Glomerular endothelial cell (primary cell): ENCODE measurements at regions not wholly inside any gene's neighbourhood (a gene's known extent, or its start where the extent isn't known, plus 50 kb on each side); places are given as distances from the start of the nearest gene placed in this dataset.

ENCODE experiments used
- DNase-seq: peaks from one replicate; pipeline ENCODE4 v3.0.0-alpha.2; 2011; ENCODE audit warnings: low read depth, low spot score; ENCODE audit errors: extremely low read depth

- DNase-seq: no peak
Measured at GRCh38 chr4:124535003-124535402, 177.5 kb downstream of the ANKRD50 start.

DNA sequence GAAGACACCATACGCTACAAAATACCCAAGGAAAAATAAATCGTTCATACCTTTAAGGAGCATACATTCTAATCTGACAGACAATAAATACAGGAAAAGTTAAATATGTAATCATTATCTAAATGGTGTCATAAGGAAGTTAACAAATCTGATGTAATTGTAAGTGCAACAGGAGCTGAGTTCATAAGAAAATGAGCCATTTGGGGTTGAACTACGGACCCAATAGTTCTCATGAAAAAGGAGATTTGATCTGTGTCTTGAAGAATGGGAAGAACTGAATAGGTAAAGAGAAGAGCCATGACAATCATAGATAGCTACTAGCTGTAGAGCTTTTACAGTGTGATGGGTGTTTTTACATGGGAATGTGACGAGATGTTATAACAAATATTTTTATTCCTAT lies 175.6 kb downstream of the ANKRD50 start:
- no peak for DNase-seq

- DNase-seq: no peak
Measured at GRCh38 chr4:124537971-124538370, 174.6 kb downstream of the ANKRD50 start.

DNA sequence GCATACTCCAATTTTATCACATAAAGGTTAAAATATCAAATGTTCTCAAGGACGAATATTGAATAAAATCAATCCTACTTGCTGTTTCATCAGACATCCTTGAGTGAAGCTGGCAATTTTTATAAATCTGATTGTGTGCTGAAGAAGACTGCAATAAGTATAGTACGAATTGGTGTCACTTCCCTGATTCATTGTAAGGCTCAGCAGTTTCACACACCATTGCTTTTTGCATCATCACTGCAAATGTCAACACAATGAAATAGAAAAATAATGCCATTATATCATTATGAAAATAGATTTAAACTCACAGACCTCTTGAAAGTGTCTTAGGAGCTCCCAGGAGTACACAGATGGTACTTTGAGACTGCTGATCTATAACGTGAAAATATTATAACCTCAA lies 172.5 kb downstream of the ANKRD50 start:
- no peak for DNase-seq

GRCh38 chr4:124541652-124542420 lies 170.7 kb downstream of the ANKRD50 start:
- DNase-seq: no peak

GRCh38 chr4:124555959-124556358 lies 156.6 kb downstream of the ANKRD50 start:
- DNase-seq: no peak

DNA sequence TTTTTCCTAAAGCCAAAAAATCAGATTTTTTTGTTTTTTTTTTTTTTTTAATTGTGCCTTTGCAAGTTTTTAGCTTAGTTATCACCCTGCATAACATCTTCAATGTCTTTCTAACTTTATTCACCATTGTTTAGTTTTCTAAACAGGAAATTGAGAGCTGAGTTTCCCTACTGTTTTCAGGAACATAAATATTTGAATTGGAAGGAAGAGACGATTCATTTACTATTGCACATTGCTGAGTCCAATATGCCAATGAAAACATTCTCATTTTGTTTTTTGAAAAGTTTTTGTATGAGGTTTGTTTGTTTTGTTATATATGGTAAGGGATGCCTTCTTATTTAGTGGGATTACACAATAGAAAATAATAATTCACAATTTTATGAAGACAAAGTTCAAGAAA lies 148.4 kb downstream of the ANKRD50 start:
- no peak for DNase-seq

GRCh38 chr4:124565371-124565770 lies 147.2 kb downstream of the ANKRD50 start:
- DNase-seq: no peak

DNA sequence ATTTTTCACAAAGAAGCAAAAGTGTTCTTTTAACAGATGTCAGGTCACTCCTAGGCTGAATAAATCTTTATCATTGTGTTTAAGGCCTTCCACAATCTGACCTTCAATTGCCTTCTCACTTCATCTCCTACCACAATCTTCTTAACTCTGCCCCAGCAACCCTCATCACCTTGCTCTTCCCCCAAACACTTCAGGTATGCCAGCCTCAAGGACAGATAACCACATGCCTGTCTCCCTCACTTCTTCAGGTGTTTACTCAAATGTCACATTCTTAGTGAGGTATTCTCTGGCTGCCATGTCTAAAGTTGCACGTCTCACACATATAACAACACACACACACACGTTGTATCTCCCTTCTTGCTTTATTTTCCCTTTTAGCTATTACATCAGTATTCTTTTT lies 146.5 kb downstream of the ANKRD50 start:
- no peak for DNase-seq

DNA sequence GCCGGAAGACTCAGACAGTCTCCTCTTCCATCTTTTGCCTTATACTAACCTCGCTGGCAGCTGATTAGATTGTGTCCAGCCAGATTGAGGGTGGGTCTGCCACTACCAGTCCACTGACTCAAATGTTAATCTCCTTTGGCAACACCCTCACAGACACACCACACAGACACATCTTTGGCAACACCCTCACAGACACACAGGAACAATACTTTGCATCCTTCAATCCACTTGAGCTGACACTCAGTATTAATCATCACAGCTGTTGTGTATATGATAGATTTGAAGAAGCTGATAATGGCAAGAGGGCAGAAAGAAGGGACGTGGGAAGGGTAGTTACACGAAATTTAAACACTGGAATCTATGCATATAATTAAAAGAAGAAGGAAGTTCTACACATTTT lies 139.5 kb downstream of the ANKRD50 start:
- DNase-seq: no peak

DNA sequence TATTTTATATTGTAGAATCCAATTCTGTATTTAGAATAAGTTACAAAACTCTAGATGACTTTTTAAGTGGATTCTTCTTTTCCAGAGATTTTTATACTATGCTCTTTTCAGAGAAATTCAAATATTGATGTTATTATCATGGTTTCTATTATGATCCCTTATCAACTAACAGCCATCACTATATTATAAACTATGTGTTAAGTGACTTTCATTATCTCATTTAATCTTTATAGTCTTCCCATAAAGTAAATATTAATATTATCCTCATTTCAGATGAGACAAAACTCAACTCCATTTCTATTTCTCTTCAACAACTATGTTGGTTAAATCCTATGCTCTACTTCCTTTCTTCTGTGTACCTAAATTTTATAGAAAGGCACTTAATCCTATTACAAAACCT lies 132.6 kb downstream of the ANKRD50 start:
- DNase-seq: no peak

DNA sequence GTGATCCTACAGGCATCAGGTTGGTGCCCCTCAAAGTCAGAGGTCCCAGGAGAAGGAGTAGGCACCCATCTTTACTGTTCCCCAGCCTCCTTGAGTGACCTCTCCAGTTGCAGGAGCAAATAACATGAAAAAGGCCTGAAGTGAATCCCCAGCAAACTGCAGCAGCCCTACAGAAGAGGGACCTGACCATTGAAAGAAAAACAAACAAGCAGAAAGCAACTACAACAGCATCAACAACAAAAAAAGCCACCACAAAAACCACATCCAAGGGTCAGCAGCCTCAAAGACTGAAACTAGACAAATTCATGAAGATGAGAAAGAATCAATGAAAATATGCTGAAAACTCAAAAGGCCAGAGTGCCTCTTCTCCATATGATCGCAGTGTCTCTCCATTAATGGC lies 128.7 kb downstream of the ANKRD50 start:
- DNase-seq: no peak

GRCh38 chr4:124589786-124590185 lies 122.7 kb downstream of the ANKRD50 start:
- DNase-seq: no peak

DNA sequence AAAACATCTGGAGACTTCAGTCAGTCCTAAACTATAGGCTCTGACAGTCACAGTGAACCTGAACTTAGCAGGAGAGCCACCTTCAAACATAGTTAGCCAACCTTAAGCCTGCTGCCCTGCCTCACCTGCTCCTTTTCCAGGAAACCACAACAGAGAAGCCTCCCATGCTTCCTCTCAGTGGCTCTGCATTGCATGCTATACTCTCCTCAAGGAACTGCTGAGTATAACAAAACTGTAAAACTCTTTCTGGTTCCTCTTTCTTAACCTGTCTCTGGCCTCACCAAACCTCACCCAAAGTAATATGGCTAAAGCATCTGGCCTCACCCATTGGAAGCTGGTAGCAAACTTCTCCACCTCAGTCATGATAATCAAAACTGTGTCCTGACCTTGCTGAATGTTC lies 122.1 kb downstream of the ANKRD50 start:
- DNase-seq: no peak

DNA sequence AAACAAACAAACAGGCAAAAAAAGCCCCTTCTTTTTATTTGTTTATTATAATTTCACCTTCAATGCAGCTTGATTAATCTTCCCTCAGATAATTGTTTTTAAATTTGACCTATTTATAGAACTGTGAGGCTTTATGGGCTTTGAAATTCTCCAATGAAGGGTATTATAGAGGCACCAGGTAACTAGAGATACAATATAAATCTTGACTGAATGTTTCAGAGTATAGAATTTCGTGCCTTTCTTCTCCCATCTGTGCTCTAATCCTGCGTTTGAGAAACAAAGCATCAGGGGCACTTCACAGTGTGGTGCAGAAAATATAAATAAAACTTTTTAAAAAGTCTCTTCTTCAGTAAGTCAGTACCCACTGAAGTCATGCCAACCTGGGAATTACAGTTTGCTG lies 120.9 kb downstream of the ANKRD50 start:
- no peak for DNase-seq

- no peak for DNase-seq
Measured at GRCh38 chr4:124593494-124593893, 119.0 kb downstream of the ANKRD50 start.

DNA sequence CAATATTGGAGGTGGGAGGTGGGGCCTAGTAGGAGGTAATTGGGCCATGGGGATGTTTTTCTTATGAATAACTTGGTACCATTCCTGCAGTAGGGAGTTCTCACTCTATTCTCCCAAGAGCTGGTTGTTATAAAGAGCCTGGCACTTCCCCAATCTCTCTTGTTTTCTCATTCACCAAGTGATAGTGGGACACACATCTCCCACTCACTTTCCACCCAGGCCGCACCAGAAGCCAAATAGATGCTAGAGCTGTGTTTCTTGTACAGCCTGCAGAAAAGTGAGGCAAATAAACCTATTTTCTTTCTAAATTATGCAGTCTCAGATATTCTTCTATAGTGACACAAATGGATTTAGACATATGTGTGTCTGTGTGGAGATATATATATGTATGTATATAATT lies 117.6 kb downstream of the ANKRD50 start:
- DNase-seq: no peak

DNA sequence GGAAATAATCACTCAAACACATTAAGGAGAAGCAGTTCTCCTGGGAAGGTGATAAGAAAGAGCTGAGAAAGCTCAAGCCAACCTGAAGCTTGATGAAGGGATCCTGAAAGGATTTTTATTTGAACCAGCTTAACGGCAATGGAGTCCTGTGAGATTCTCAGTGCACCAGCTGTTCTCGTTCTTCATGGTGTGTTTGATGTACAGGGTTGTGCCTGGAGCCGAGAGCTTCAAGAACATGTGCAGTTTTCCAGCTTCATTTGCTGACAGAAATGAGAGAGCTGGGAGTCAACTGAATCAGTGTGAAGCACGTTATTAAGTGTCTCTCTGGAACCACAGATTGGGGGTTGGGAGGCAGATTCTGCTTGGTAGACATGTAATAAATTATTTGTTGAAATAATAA lies 115.7 kb downstream of the ANKRD50 start:
- no peak for DNase-seq

GRCh38 chr4:124610211-124610610 lies 102.3 kb downstream of the ANKRD50 start:
- DNase-seq: no peak
